ENCODE measurements at regions not wholly inside any gene's neighbourhood (a gene's known extent, or its start where the extent isn't known, plus 50 kb on each side); places are given as distances from the start of the nearest gene placed in this dataset.

- DNase-seq = no peak
Observed at GRCh38 chr1:191163621-191164020, 686.0 kb upstream of the BRINP3 start.

GRCh38 chr1:191174298-191174697, 696.6 kb upstream of the BRINP3 start:
- DNase-seq = no peak

- DNase-seq = no peak
Observed at GRCh38 chr1:191176131-191176530, 698.5 kb upstream of the BRINP3 start.

GRCh38 chr1:191206513-191207207, 729.0 kb upstream of the BRINP3 start:
- DNase-seq = no peak

GRCh38 chr1:191222206-191222605, 744.5 kb upstream of the BRINP3 start:
- no peak for DNase-seq

- no peak for DNase-seq
Observed at GRCh38 chr1:191240925-191241324, 763.3 kb upstream of the BRINP3 start.

- DNase-seq = no peak
Observed at GRCh38 chr1:191255354-191256054, 777.8 kb upstream of the BRINP3 start.

- no peak for DNase-seq
Observed at GRCh38 chr1:191256917-191257316, 779.3 kb upstream of the BRINP3 start.

- DNase-seq = no peak
Observed at GRCh38 chr1:191260056-191260455, 782.4 kb upstream of the BRINP3 start.

- DNase-seq = no peak
Observed at GRCh38 chr1:191261111-191261510, 783.4 kb upstream of the BRINP3 start.

GRCh38 chr1:191279266-191279800, 801.7 kb upstream of the BRINP3 start:
- DNase-seq = no peak

- no peak for DNase-seq
Observed at GRCh38 chr1:191284175-191284574, 806.5 kb upstream of the BRINP3 start.

GRCh38 chr1:191290441-191290840, 812.8 kb upstream of the BRINP3 start:
- no peak for DNase-seq

- DNase-seq = no peak
Observed at GRCh38 chr1:191305370-191305769, 827.7 kb upstream of the BRINP3 start.

- no peak for DNase-seq
Observed at GRCh38 chr1:191306916-191307315, 829.3 kb upstream of the BRINP3 start.

- DNase-seq = no peak
Observed at GRCh38 chr1:191320062-191320461, 838.2 kb upstream of the RGS18 start.

- no peak for DNase-seq
Observed at GRCh38 chr1:191327868-191328267, 830.4 kb upstream of the RGS18 start.

- DNase-seq = no peak
Observed at GRCh38 chr1:191343816-191344215, 814.4 kb upstream of the RGS18 start.

- DNase-seq = no peak
Observed at GRCh38 chr1:191346381-191346780, 811.9 kb upstream of the RGS18 start.

- DNase-seq = no peak
Observed at GRCh38 chr1:191348328-191348727, 809.9 kb upstream of the RGS18 start.

- no peak for DNase-seq
Observed at GRCh38 chr1:191350938-191351337, 807.3 kb upstream of the RGS18 start.

- no peak for DNase-seq
Observed at GRCh38 chr1:191358724-191359123, 799.5 kb upstream of the RGS18 start.

GRCh38 chr1:191366686-191367085, 791.6 kb upstream of the RGS18 start:
- no peak for DNase-seq

- DNase-seq = no peak
Observed at GRCh38 chr1:191368891-191369654, 789.2 kb upstream of the RGS18 start.
